Kidney epithelial cell (primary cell): ENCODE measurements at regions not wholly inside any gene's neighbourhood (a gene's known extent, or its start where the extent isn't known, plus 50 kb on each side); places are given as distances from the start of the nearest gene placed in this dataset.

Experiments used
- DNase-seq: peaks from one replicate; pipeline ENCODE4 v3.0.0-alpha.2; 2010; ENCODE audit warnings: low read depth
- H3K27me3 ChIP-seq: 2 replicates; pipeline ENCODE4 v1.6.0; 2011; ENCODE audit warnings: low read length; ENCODE audit not compliant: control insufficient read depth, insufficient read depth
- H3K36me3 ChIP-seq: 2 replicates; pipeline ENCODE4 v1.5.1; 2011; ENCODE audit warnings: low read length; ENCODE audit not compliant: control insufficient read depth, insufficient read depth
- H3K4me3 ChIP-seq: 2 replicates; pipeline ENCODE4 v1.5.1; 2011; ENCODE audit warnings: low read depth, mild to moderate bottlenecking, control low read depth, low read length
- CTCF ChIP-seq: IDR thresholded peaks from 2 replicates; pipeline ENCODE4 v1.5.1; 2011; ENCODE audit warnings: mild to moderate bottlenecking, moderate library complexity, low read length, control low read depth, inconsistent platforms; ENCODE audit not compliant: insufficient read depth, poor library complexity, severe bottlenecking

- no peak for TF ChIP-seq CTCF
- H3K36me3 ChIP-seq, result no peaks in the 10 kb centered on the region
- no peak overlapping the region for H3K4me3 ChIP-seq
- no peaks in the 10 kb centered on the region for H3K27me3 ChIP-seq
- no peak for DNase-seq
These were observed 136.7 kb downstream of the ZNF664 start for GRCh38 chr12:124109760-124110159.

GRCh38 chr12:124110372-124110883, 137.4 kb downstream of the ZNF664 start:
- Histone ChIP-seq H3K36me3 (no peaks in the 10 kb centered on the region), H3K4me3 (no peak overlapping the region), H3K27me3 (no peaks in the 10 kb centered on the region)
- no peak for DNase-seq
- no peak for TF ChIP-seq CTCF

- no peak for DNase-seq
- no peak overlapping the region for H3K4me3 ChIP-seq
- no peaks in the 10 kb centered on the region for H3K27me3 ChIP-seq
- no peaks in the 10 kb centered on the region for H3K36me3 ChIP-seq
- no peak for TF ChIP-seq CTCF
These were observed 138.0 kb downstream of the ZNF664 start for GRCh38 chr12:124111006-124111405.

GRCh38 chr12:124114316-124114715, 141.3 kb downstream of the ZNF664 start:
- no peaks in the 10 kb centered on the region for H3K27me3 ChIP-seq
- TF ChIP-seq CTCF, result no peak
- no peak overlapping the region for H3K4me3 ChIP-seq
- DNase-seq, result no peak
- no peaks in the 10 kb centered on the region for H3K36me3 ChIP-seq

GRCh38 chr12:124115496-124115895, 142.5 kb downstream of the ZNF664 start:
- Histone ChIP-seq H3K4me3 (no peak overlapping the region), H3K36me3 (no peaks in the 10 kb centered on the region), H3K27me3 (no peaks in the 10 kb centered on the region)
- no peak for TF ChIP-seq CTCF
- no peak for DNase-seq

GRCh38 chr12:124115976-124116690, 143.1 kb downstream of the ZNF664 start:
- Histone ChIP-seq H3K36me3 (no peaks in the 10 kb centered on the region), H3K4me3 (no peak overlapping the region), H3K27me3 (no peaks in the 10 kb centered on the region)
- TF ChIP-seq CTCF, result no peak
- no peak for DNase-seq
